ENCODE measurements at regions not wholly inside any gene's neighbourhood (a gene's known extent, or its start where the extent isn't known, plus 50 kb on each side); places are given as distances from the start of the nearest gene placed in this dataset.

DNA sequence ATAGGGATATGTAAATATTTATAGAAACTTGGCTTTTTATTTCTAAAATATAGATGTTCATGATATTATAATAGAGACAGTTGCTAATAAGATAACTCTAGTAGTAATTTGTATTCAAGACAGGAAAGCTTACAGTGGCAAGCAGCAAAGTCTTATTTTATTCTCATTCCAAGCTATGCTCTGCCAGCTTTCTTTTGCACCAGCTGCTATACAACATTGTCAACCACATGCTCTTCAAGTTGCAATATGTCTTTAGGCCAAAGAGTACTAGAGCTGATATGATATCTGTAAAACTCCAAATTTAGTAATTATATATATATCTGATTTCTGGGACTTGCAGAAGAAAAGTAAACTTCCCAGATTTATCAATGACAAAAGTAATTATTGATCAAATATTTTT, 350.1 kb downstream of the HGF start:
- TF ChIP-seq REST (IDR thresholded peaks at IDR 0.05; ENCODE audit: insufficient read depth in 1 of 2, low read depth in 2 of 2, low read length in 2 of 2): no peak
- no peak for TF ChIP-seq SIN3A (IDR thresholded peaks at IDR 0.05; ENCODE audit: borderline replicate concordance, insufficient read depth, low read length)
- TF ChIP-seq TAF1 (IDR thresholded peaks at IDR 0.05; ENCODE audit: borderline replicate concordance, insufficient read depth, low read length): no peak

All from PFSK-1 (cell line).